ENCODE measurements at regions not wholly inside any gene's neighbourhood (a gene's known extent, or its start where the extent isn't known, plus 50 kb on each side); places are given as distances from the start of the nearest gene placed in this dataset.

- no peak overlapping the region for H3K4me3 ChIP-seq (ENCODE audit: insufficient read depth, low read depth, low read length)
- no peaks in the 10 kb centered on the region for H3K79me2 ChIP-seq (ENCODE audit: insufficient read depth, low read length)
- no peak overlapping the region for H3K27ac ChIP-seq (ENCODE audit: low read depth, low read length)
- H2AFZ ChIP-seq (ENCODE audit: low read depth, low read length): no peak overlapping the region
- TF ChIP-seq EZH2 (IDR thresholded peaks at IDR 0.05; ENCODE audit: insufficient read depth, low read length) (no peak), CTCF (IDR thresholded peaks at IDR 0.05; ENCODE audit: insufficient read depth, low read depth, low read length) (no peak)
- H4K20me1 ChIP-seq (ENCODE audit: insufficient read depth, low read length): no peaks in the 10 kb centered on the region
- FAIRE-seq (no peak), DNase-seq (ENCODE audit: low read depth) (no peak)
- no peaks in the 10 kb centered on the region for H3K36me3 ChIP-seq (ENCODE audit: insufficient read depth, low read length)
- H3K27me3 ChIP-seq (ENCODE audit: insufficient read depth, low read length): no peaks in the 10 kb centered on the region
- H3K27ac Mint-ChIP-seq (ENCODE audit: unreplicated experiment): no peak overlapping the region
- H3K9me3 ChIP-seq (ENCODE audit: insufficient read depth, low read depth, low read length): no peaks in the 10 kb centered on the region
- H3K4me1 ChIP-seq (ENCODE audit: insufficient read depth, low read length): peaks cover 15% of the 10 kb centered on the region
- no peak overlapping the region for H3K4me2 ChIP-seq (ENCODE audit: low read length)
- no peaks in the 10 kb centered on the region for H3K36me3 Mint-ChIP-seq (ENCODE audit: low read depth, unreplicated experiment)
- no peaks in the 10 kb centered on the region for H3K27me3 Mint-ChIP-seq (ENCODE audit: low read depth, unreplicated experiment)
- no peak overlapping the region for H3K4me3 Mint-ChIP-seq (ENCODE audit: unreplicated experiment)
- H3K9me3 Mint-ChIP-seq (ENCODE audit: unreplicated experiment): peaks cover 8% of the 10 kb centered on the region
- no peak overlapping the region for H3K9ac ChIP-seq (ENCODE audit: low read length)
- peaks cover 9% of the 10 kb centered on the region for H3K4me1 Mint-ChIP-seq (ENCODE audit: low read depth, unreplicated experiment)
Observed at GRCh38 chr1:58911841-58912499, 128.1 kb upstream of the JUN start.

DNA sequence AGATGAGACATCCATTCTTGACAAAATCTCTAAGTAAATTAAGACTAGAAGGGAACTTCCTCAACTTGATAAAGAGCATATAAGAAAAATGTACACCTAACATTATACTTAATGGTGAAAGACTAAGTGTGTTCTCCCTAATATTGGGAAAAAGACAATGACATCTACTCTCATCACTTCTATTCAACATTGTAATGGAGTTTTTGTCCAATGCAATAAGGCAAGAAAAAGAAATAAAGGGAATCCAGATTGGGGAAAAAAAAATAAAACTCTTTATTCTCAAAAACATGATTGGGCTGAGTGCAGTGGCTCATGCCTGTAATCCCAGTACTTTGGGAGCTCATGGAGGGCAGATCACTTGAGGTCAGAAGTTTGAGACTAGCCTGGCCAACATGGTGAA lies 131.1 kb upstream of the JUN start:
- TF ChIP-seq CTCF (IDR thresholded peaks at IDR 0.05; ENCODE audit: insufficient read depth, low read depth, low read length) (no peak), EZH2 (IDR thresholded peaks at IDR 0.05; ENCODE audit: insufficient read depth, low read length) (no peak)
- H3K4me2 ChIP-seq (ENCODE audit: low read length): no peak overlapping the region
- H3K36me3 Mint-ChIP-seq (ENCODE audit: low read depth, unreplicated experiment): no peaks in the 10 kb centered on the region
- H2AFZ ChIP-seq (ENCODE audit: low read depth, low read length): no peak overlapping the region
- no peak overlapping the region for H3K27ac ChIP-seq (ENCODE audit: low read depth, low read length)
- H3K4me3 ChIP-seq (ENCODE audit: insufficient read depth, low read depth, low read length): no peak overlapping the region
- H3K27me3 Mint-ChIP-seq (ENCODE audit: low read depth, unreplicated experiment): no peaks in the 10 kb centered on the region
- no peak for DNase-seq (ENCODE audit: low read depth)
- H3K4me1 Mint-ChIP-seq (ENCODE audit: low read depth, unreplicated experiment): no peaks in the 10 kb centered on the region
- no peaks in the 10 kb centered on the region for H3K36me3 ChIP-seq (ENCODE audit: insufficient read depth, low read length)
- no peaks in the 10 kb centered on the region for H3K79me2 ChIP-seq (ENCODE audit: insufficient read depth, low read length)
- H3K27me3 ChIP-seq (ENCODE audit: insufficient read depth, low read length): no peaks in the 10 kb centered on the region
- no peaks in the 10 kb centered on the region for H3K9me3 ChIP-seq (ENCODE audit: insufficient read depth, low read depth, low read length)
- peaks cover 8% of the 10 kb centered on the region for H3K9me3 Mint-ChIP-seq (ENCODE audit: unreplicated experiment)
- H4K20me1 ChIP-seq (ENCODE audit: insufficient read depth, low read length): no peaks in the 10 kb centered on the region
- H3K27ac Mint-ChIP-seq (ENCODE audit: unreplicated experiment): no peak overlapping the region
- no peak overlapping the region for H3K9ac ChIP-seq (ENCODE audit: low read length)
- peaks cover 2% of the 10 kb centered on the region for H3K4me1 ChIP-seq (ENCODE audit: insufficient read depth, low read length)
- no peak for FAIRE-seq
- H3K4me3 Mint-ChIP-seq (ENCODE audit: unreplicated experiment): no peak overlapping the region

DNA sequence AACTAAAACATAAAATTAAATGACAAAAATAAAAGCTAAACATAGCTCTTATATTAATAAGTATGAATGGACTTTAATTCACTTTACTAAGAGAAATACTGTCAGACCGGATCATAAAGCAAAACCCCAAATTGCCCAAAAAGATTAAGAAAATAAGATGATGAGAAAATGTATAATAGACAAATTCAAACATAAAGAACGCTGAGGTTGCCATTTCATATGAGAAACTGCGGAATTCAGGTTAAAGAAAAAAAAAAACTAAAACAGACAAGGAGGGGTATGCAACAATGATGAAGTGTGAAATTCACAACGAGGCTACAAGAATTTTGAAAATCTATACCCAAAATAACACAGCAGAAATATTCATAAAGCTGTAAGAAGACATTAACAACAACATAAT lies 133.6 kb upstream of the JUN start:
- H3K9me3 ChIP-seq (ENCODE audit: insufficient read depth, low read depth, low read length): no peaks in the 10 kb centered on the region
- peaks cover 2% of the 10 kb centered on the region for H3K27me3 Mint-ChIP-seq (ENCODE audit: low read depth, unreplicated experiment)
- H3K4me1 ChIP-seq (ENCODE audit: insufficient read depth, low read length): no peaks in the 10 kb centered on the region
- TF ChIP-seq CTCF (IDR thresholded peaks at IDR 0.05; ENCODE audit: insufficient read depth, low read depth, low read length): no peak
- no peak for TF ChIP-seq EZH2 (IDR thresholded peaks at IDR 0.05; ENCODE audit: insufficient read depth, low read length)
- H3K9me3 Mint-ChIP-seq (ENCODE audit: unreplicated experiment): peaks cover 8% of the 10 kb centered on the region
- no peak overlapping the region for H3K9ac ChIP-seq (ENCODE audit: low read length)
- H3K36me3 Mint-ChIP-seq (ENCODE audit: low read depth, unreplicated experiment): no peaks in the 10 kb centered on the region
- no peaks in the 10 kb centered on the region for H3K4me1 Mint-ChIP-seq (ENCODE audit: low read depth, unreplicated experiment)
- DNase-seq (ENCODE audit: low read depth) (no peak), FAIRE-seq (no peak)
- no peaks in the 10 kb centered on the region for H3K36me3 ChIP-seq (ENCODE audit: insufficient read depth, low read length)
- H3K4me3 ChIP-seq (ENCODE audit: insufficient read depth, low read depth, low read length): no peak overlapping the region
- H3K27me3 ChIP-seq (ENCODE audit: insufficient read depth, low read length): no peaks in the 10 kb centered on the region
- no peak overlapping the region for H3K27ac Mint-ChIP-seq (ENCODE audit: unreplicated experiment)
- no peak overlapping the region for H3K4me2 ChIP-seq (ENCODE audit: low read length)
- no peaks in the 10 kb centered on the region for H3K79me2 ChIP-seq (ENCODE audit: insufficient read depth, low read length)
- H3K27ac ChIP-seq (ENCODE audit: low read depth, low read length): no peak overlapping the region
- no peak overlapping the region for H3K4me3 Mint-ChIP-seq (ENCODE audit: unreplicated experiment)
- H4K20me1 ChIP-seq (ENCODE audit: insufficient read depth, low read length): no peaks in the 10 kb centered on the region
- no peak overlapping the region for H2AFZ ChIP-seq (ENCODE audit: low read depth, low read length)

Measured in astrocyte (in vitro differentiated cells and primary cell).